HAP-1 (cell line): ENCODE measurements at regions not wholly inside any gene's neighbourhood (a gene's known extent, or its start where the extent isn't known, plus 50 kb on each side); places are given as distances from the start of the nearest gene placed in this dataset.

Source experiments
- DNase-seq, 2 experiments: peaks; one replicate each; pipeline ENCODE4 v3.0.0-alpha.2; 2016 to 2020; ENCODE audit warnings: low spot score in 2 of 2
- H3K27me3 ChIP-seq: fragments of 250-450 bp; sonication (Bioruptor Pico); 2 replicates; pipeline ENCODE4 v1.5.1; 2020; ENCODE audit warnings: low read depth, mild to moderate bottlenecking, moderate library complexity
- H3K36me3 ChIP-seq: fragments of 250-450 bp; sonication (Bioruptor Pico); replicated peaks from 2 replicates; pipeline ENCODE4 v1.5.1; 2020; ENCODE audit warnings: mild to moderate bottlenecking
- H3K4me1 ChIP-seq: fragments of 250-450 bp; sonication (Bioruptor Pico); 2 replicates; pipeline ENCODE4 v1.5.1; 2020; ENCODE audit warnings: mild to moderate bottlenecking
- H3K4me3 ChIP-seq: fragments of 250-450 bp; sonication (Bioruptor Pico); 2 replicates; pipeline ENCODE4 v1.5.1; 2020; ENCODE audit warnings: mild to moderate bottlenecking, moderate library complexity
- H3K9me3 ChIP-seq: fragments of 250-450 bp; sonication (Bioruptor Pico); 2 replicates; pipeline ENCODE4 v1.5.1; 2020; ENCODE audit warnings: mild to moderate bottlenecking, moderate library complexity
- in situ Hi-C: fragments of 300-500 bp; cut with MboI; formaldehyde crosslinking; loops from 3 replicates; pipeline ENCODE4 v1.14.3; 2020; ENCODE audit warnings: low sequenced_read_pairs, inconsistent platforms, mixed read lengths

DNA sequence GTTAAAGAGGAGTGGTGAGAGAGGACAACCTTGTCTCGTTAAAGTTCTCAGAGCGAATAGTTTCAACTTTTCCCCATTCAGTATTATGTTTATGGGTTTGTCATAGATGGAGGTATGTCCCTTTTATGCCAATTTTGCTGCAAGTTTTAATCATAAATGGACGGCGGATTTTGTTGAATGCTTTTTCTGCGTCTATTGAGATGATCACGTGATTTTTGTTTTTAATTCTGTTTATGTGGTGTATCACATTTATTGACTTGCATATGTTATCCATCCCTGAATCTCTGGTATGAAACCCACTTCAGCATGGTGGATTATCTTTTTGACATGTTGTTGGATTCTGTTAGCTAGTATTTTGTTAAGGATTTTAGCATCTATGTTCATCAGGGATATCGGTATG, 1123.8 kb upstream of the KLHL29 start:
- DNase-seq: no peak
- no peaks in the 10 kb centered on the region for H3K9me3 ChIP-seq
- no peaks in the 10 kb centered on the region for H3K4me1 ChIP-seq
- H3K4me3 ChIP-seq: no peak overlapping the region
- H3K36me3 ChIP-seq: no peaks in the 10 kb centered on the region
- in situ Hi-C loops: no loop called here
- no peaks in the 10 kb centered on the region for H3K27me3 ChIP-seq

DNA sequence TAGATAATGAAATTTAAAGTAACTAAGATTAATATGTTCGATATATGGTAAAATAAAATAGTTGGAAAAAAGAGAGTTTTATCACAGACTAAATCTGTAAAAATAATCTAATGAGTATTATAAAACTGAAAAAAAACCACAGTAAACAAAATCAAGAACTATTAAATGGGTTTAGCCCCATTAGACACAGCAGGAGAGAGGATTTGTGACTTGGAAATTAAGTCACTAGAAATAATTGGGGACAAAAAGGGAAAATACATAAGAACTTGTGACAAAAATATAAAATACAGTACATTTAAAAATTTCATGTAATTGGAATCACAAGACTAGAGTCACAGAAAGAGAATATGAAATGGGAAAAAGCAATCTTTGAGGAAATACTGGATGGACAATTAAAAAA, 1114.6 kb upstream of the KLHL29 start:
- no peaks in the 10 kb centered on the region for H3K36me3 ChIP-seq
- no peaks in the 10 kb centered on the region for H3K27me3 ChIP-seq
- no peaks in the 10 kb centered on the region for H3K9me3 ChIP-seq
- in situ Hi-C loops: no loop called here
- DNase-seq: no peak
- H3K4me1 ChIP-seq: no peaks in the 10 kb centered on the region
- H3K4me3 ChIP-seq: no peak overlapping the region

DNA sequence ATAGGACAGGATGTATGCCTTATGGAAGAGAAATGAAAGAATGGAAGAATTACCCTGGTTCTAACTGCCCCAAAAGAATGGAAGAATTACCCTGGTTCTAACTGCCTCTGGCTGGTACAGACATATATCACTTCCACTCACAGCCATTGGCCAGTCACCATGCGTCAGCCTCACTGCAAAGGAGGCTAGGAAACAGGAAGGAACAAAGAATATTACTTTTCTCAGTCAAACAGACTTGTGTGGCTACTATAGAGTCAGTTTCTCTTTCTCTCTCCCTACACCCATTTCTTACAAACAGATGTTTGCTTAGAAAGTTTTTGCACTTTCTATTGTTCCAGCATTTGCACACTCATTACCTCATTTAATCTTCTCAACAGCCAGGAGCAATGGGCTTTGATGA, 1111.1 kb upstream of the KLHL29 start:
- Histone ChIP-seq H3K36me3 (no peaks in the 10 kb centered on the region), H3K4me1 (no peaks in the 10 kb centered on the region), H3K9me3 (no peaks in the 10 kb centered on the region), H3K27me3 (no peaks in the 10 kb centered on the region), H3K4me3 (no peak overlapping the region)
- no peak for DNase-seq
- in situ Hi-C loops: no loop called here

GRCh38 chr2:22274661-22275060, 1110.3 kb upstream of the KLHL29 start:
- DNase-seq: no peak
- Histone ChIP-seq H3K9me3 (no peaks in the 10 kb centered on the region), H3K27me3 (no peaks in the 10 kb centered on the region), H3K4me3 (no peak overlapping the region), H3K4me1 (no peaks in the 10 kb centered on the region), H3K36me3 (no peaks in the 10 kb centered on the region)
- in situ Hi-C loops: no loop called here

- in situ Hi-C loops: no loop called here
- no peaks in the 10 kb centered on the region for H3K36me3 ChIP-seq
- H3K27me3 ChIP-seq: no peaks in the 10 kb centered on the region
- H3K9me3 ChIP-seq: no peaks in the 10 kb centered on the region
- no peak for DNase-seq
- H3K4me1 ChIP-seq: no peaks in the 10 kb centered on the region
- no peak overlapping the region for H3K4me3 ChIP-seq
Measured at GRCh38 chr2:22276696-22277095, 1108.3 kb upstream of the KLHL29 start.

GRCh38 chr2:22279541-22279940, 1105.4 kb upstream of the KLHL29 start:
- Histone ChIP-seq H3K4me1 (no peaks in the 10 kb centered on the region), H3K27me3 (no peaks in the 10 kb centered on the region), H3K36me3 (no peaks in the 10 kb centered on the region), H3K9me3 (no peaks in the 10 kb centered on the region), H3K4me3 (no peak overlapping the region)
- no peak for DNase-seq
- in situ Hi-C loops: no loop called here

GRCh38 chr2:22281033-22281432, 1103.9 kb upstream of the KLHL29 start:
- Histone ChIP-seq H3K36me3 (no peaks in the 10 kb centered on the region), H3K27me3 (no peaks in the 10 kb centered on the region), H3K9me3 (no peaks in the 10 kb centered on the region), H3K4me3 (no peak overlapping the region), H3K4me1 (no peaks in the 10 kb centered on the region)
- no peak for DNase-seq
- in situ Hi-C loops: no loop called here

- Histone ChIP-seq H3K9me3 (no peaks in the 10 kb centered on the region), H3K4me1 (no peaks in the 10 kb centered on the region), H3K4me3 (no peak overlapping the region), H3K36me3 (no peaks in the 10 kb centered on the region), H3K27me3 (no peaks in the 10 kb centered on the region)
- DNase-seq: no peak
- in situ Hi-C loops: no loop called here
Measured at GRCh38 chr2:22282220-22282619, 1102.8 kb upstream of the KLHL29 start.

GRCh38 chr2:22282916-22283315, 1102.1 kb upstream of the KLHL29 start:
- Histone ChIP-seq H3K4me3 (no peak overlapping the region), H3K27me3 (no peaks in the 10 kb centered on the region), H3K9me3 (no peaks in the 10 kb centered on the region), H3K4me1 (no peaks in the 10 kb centered on the region), H3K36me3 (no peaks in the 10 kb centered on the region)
- in situ Hi-C loops: no loop called here
- DNase-seq: no peak

DNA sequence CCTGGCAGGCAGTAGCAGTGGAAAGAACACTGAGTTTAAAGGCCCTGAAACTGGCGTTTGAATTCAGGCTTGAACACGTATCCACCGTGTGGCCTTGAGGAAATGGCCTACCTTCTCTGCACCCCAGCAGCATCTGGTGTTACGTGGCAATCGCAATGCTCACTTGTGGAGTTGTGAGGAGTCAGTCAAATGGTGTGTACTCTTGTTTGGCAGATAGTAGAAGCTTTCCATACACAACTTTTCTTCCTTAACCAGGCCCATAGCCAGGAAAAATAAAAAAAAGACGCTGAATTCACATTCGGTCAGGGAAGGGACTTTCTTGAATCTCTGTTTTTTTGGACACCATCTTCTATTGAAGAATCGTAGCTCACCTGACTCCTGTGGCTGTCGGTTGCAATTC, 1101.5 kb upstream of the KLHL29 start:
- in situ Hi-C loops: no loop called here
- Histone ChIP-seq H3K9me3 (no peaks in the 10 kb centered on the region), H3K36me3 (no peaks in the 10 kb centered on the region), H3K4me3 (no peak overlapping the region), H3K27me3 (no peaks in the 10 kb centered on the region), H3K4me1 (no peaks in the 10 kb centered on the region)
- no peak for DNase-seq

DNA sequence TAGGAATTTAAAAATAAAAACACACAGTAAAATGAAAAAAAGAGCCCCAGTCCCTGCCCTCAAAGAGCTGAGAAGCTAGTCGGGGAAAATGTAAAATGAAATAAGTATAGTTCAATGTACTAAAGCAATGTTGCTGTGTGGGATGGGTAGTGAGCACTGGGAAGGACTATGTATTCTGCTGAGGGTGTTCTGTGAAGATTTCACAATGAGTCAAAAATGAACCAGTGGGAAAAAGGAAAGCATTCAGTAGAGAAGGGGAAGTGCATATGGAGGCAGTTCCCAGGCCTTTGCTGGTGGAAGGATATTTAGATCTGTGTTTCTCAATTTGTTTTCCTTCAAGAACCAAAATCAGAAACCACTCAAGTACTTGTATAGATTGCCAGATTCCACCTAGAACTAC, 1094.7 kb upstream of the KLHL29 start:
- no peak overlapping the region for H3K4me3 ChIP-seq
- H3K36me3 ChIP-seq: no peaks in the 10 kb centered on the region
- H3K4me1 ChIP-seq: no peaks in the 10 kb centered on the region
- H3K27me3 ChIP-seq: no peaks in the 10 kb centered on the region
- in situ Hi-C loops: no loop called here
- H3K9me3 ChIP-seq: no peaks in the 10 kb centered on the region
- DNase-seq: no peak

DNA sequence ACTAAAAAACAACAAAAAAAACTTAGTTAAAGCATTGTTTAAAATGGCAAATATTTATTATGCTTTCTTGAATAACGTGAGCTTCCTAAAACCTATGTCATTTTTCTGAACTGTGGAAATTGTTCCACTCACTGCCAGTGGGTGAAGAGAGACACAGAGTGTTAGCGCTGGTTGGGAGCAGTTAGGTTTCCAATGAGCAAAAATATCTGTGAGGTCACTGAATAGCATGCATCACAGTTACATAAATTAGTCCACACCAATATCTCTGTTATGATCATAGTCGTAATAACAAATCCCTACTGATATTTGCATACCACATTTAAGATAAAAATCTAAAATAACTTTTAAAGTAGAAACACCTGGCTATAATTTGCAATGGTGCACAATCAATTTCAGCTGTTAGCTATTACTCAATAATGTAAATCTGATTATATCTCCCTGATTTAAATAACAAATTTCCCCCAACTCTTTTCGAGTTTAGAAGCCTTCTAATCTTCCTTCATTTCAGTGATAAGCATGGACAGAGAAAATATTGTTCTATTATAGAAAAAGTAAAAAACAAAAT, 1094.0 kb upstream of the KLHL29 start:
- Histone ChIP-seq H3K36me3 (no peaks in the 10 kb centered on the region), H3K9me3 (no peaks in the 10 kb centered on the region), H3K4me1 (no peaks in the 10 kb centered on the region), H3K4me3 (no peak overlapping the region), H3K27me3 (no peaks in the 10 kb centered on the region)
- in situ Hi-C loops: no loop called here
- DNase-seq: no peak

- in situ Hi-C loops: no loop called here
- Histone ChIP-seq H3K9me3 (no peaks in the 10 kb centered on the region), H3K27me3 (no peaks in the 10 kb centered on the region), H3K36me3 (no peaks in the 10 kb centered on the region), H3K4me3 (no peak overlapping the region), H3K4me1 (no peaks in the 10 kb centered on the region)
- DNase-seq: no peak
Measured at GRCh38 chr2:22301228-22301627, 1083.8 kb upstream of the KLHL29 start.

GRCh38 chr2:22326250-22326649, 1058.7 kb upstream of the KLHL29 start:
- no peaks in the 10 kb centered on the region for H3K4me1 ChIP-seq
- H3K27me3 ChIP-seq: no peaks in the 10 kb centered on the region
- H3K36me3 ChIP-seq: no peaks in the 10 kb centered on the region
- in situ Hi-C loops: no loop called here
- H3K4me3 ChIP-seq: no peak overlapping the region
- no peak for DNase-seq
- H3K9me3 ChIP-seq: no peaks in the 10 kb centered on the region
